BLaER1 treated with 17β-estradiol and CSF1 and Interleukin-3, amounts not matched to agents 10 nM and 100 nM (cell line): ENCODE measurements at regions not wholly inside any gene's neighbourhood (a gene's known extent, or its start where the extent isn't known, plus 50 kb on each side); places are given as distances from the start of the nearest gene placed in this dataset.

Source experiments
- H3K27ac ChIP-seq, 11 experiments: shearing (Covaris generic); formaldehyde crosslinking; 2 replicates each; pipeline ENCODE4 v1.8.1; 2022
- H3K27me3 ChIP-seq, 11 experiments: shearing (Covaris generic); formaldehyde crosslinking; 2 replicates each; pipeline ENCODE4 v1.8.1; 2022
- H3K36me3 ChIP-seq, 11 experiments: shearing (Covaris generic); formaldehyde crosslinking; 2 replicates each; pipeline ENCODE4 v1.8.1; 2022
- H3K4me1 ChIP-seq, 10 experiments: shearing (Covaris generic); formaldehyde crosslinking; 2 replicates each; pipeline ENCODE4 v1.8.1; 2022
- H3K4me2 ChIP-seq, 11 experiments: shearing (Covaris generic); formaldehyde crosslinking; 2 replicates each; pipeline ENCODE4 v1.8.1; 2022
- H3K4me3 ChIP-seq, 10 experiments: shearing (Covaris generic); formaldehyde crosslinking; 2 replicates each; pipeline ENCODE4 v1.8.1; 2022
- H3K9ac ChIP-seq, 11 experiments: shearing (Covaris generic); formaldehyde crosslinking; 2 replicates each; pipeline ENCODE4 v1.8.1; 2022
- H3K9me3 ChIP-seq, 11 experiments: shearing (Covaris generic); formaldehyde crosslinking; replicated peaks in 1 of 11; 2 replicates each; pipeline ENCODE4 v1.8.1; 2022
- H4K20me1 ChIP-seq, 11 experiments: shearing (Covaris generic); formaldehyde crosslinking; 2 replicates each; pipeline ENCODE4 v1.8.1; 2022
- Cebpa-rat ChIP-seq, 11 experiments: shearing (Covaris generic); IDR thresholded peaks; 2 replicates each; pipeline ENCODE4 v1.8.1; 2022

GRCh38 chr20:11200423-11200822 lies 526.6 kb upstream of the JAG1 start:
- Histone ChIP-seq H3K4me2 (no peak overlapping the region), H3K36me3 (no peaks in the 10 kb centered on the region), H4K20me1 (no peaks in the 10 kb centered on the region), H3K27ac (no peak overlapping the region), H3K9ac (no peak overlapping the region), H3K9me3 (no peaks in the 10 kb centered on the region), H3K4me3 (no peak overlapping the region), H3K27me3 (no peaks in the 10 kb centered on the region), H3K4me1 (peaks cover 0 to 16% (median 0%) of the 10 kb centered on the region in 10 experiments; a peak in 5 of 20 replicates)
- no peak for TF ChIP-seq Cebpa-rat (IDR thresholded peaks at IDR 0.05)

- Histone ChIP-seq H3K4me2 (no peak overlapping the region), H3K27ac (no peak overlapping the region), H3K9ac (no peak overlapping the region), H4K20me1 (no peaks in the 10 kb centered on the region), H3K27me3 (no peaks in the 10 kb centered on the region), H3K36me3 (no peaks in the 10 kb centered on the region), H3K4me3 (no peak overlapping the region), H3K4me1 (no peaks in the 10 kb centered on the region), H3K9me3 (no peaks in the 10 kb centered on the region)
- TF ChIP-seq Cebpa-rat (IDR thresholded peaks at IDR 0.05), result no peak
Measured at GRCh38 chr20:11204926-11205768, 531.3 kb upstream of the JAG1 start.

GRCh38 chr20:11205769-11206362 lies 532.1 kb upstream of the JAG1 start:
- no peak overlapping the region for H3K27ac ChIP-seq
- no peaks in the 10 kb centered on the region for H3K4me1 ChIP-seq
- no peak overlapping the region for H3K4me3 ChIP-seq
- no peaks in the 10 kb centered on the region for H3K27me3 ChIP-seq
- H3K36me3 ChIP-seq, result no peaks in the 10 kb centered on the region
- no peak overlapping the region for H3K9ac ChIP-seq
- no peaks in the 10 kb centered on the region for H4K20me1 ChIP-seq
- no peaks in the 10 kb centered on the region for H3K9me3 ChIP-seq
- H3K4me2 ChIP-seq, result no peak overlapping the region
- no peak for TF ChIP-seq Cebpa-rat (IDR thresholded peaks at IDR 0.05)

GRCh38 chr20:11207749-11208502 lies 534.1 kb upstream of the JAG1 start:
- Histone ChIP-seq H3K4me3 (no peak overlapping the region), H3K4me2 (no peak overlapping the region)
- TF ChIP-seq Cebpa-rat (IDR thresholded peaks at IDR 0.05), result no peak

GRCh38 chr20:11210611-11211010 lies 536.8 kb upstream of the JAG1 start:
- Histone ChIP-seq H3K9ac (no peak overlapping the region), H3K4me3 (no peak overlapping the region), H3K36me3 (no peaks in the 10 kb centered on the region), H3K9me3 (no peaks in the 10 kb centered on the region), H3K4me2 (no peak overlapping the region), H3K27ac (no peak overlapping the region), H3K27me3 (no peaks in the 10 kb centered on the region), H4K20me1 (no peaks in the 10 kb centered on the region), H3K4me1 (no peaks in the 10 kb centered on the region)
- no peak for TF ChIP-seq Cebpa-rat (IDR thresholded peaks at IDR 0.05)

More at GRCh38 chr20:11207749-11208502, 534.1 kb upstream of the JAG1 start:
- Histone ChIP-seq H3K27ac (no peak overlapping the region), H3K36me3 (no peaks in the 10 kb centered on the region), H4K20me1 (no peaks in the 10 kb centered on the region), H3K27me3 (no peaks in the 10 kb centered on the region), H3K9me3 (no peaks in the 10 kb centered on the region), H3K9ac (no peak overlapping the region), H3K4me1 (no peaks in the 10 kb centered on the region)

GRCh38 chr20:11212272-11212671 lies 538.5 kb upstream of the JAG1 start:
- Histone ChIP-seq H3K27ac (no peak overlapping the region), H3K9me3 (no peaks in the 10 kb centered on the region), H3K4me3 (no peak overlapping the region), H4K20me1 (no peaks in the 10 kb centered on the region), H3K27me3 (no peaks in the 10 kb centered on the region), H3K36me3 (no peaks in the 10 kb centered on the region), H3K9ac (no peak overlapping the region), H3K4me1 (peaks cover 0 to 1% (median under 1%) of the 10 kb centered on the region in 10 experiments; a peak in 2 of 20 replicates), H3K4me2 (no peak overlapping the region)
- TF ChIP-seq Cebpa-rat (IDR thresholded peaks at IDR 0.05), result no peak

GRCh38 chr20:11212902-11213301 lies 539.1 kb upstream of the JAG1 start:
- no peak overlapping the region for H3K27ac ChIP-seq
- H3K27me3 ChIP-seq, result no peaks in the 10 kb centered on the region
- H3K4me1 ChIP-seq, result peaks cover 0 to 8% (median 5%) of the 10 kb centered on the region in 10 experiments; a peak in 5 of 20 replicates
- no peak for TF ChIP-seq Cebpa-rat (IDR thresholded peaks at IDR 0.05)
- H3K4me2 ChIP-seq, result no peak overlapping the region
- no peak overlapping the region for H3K4me3 ChIP-seq
- H3K9me3 ChIP-seq, result no peaks in the 10 kb centered on the region
- no peak overlapping the region for H3K9ac ChIP-seq
- no peaks in the 10 kb centered on the region for H4K20me1 ChIP-seq
- H3K36me3 ChIP-seq, result no peaks in the 10 kb centered on the region

- no peaks in the 10 kb centered on the region for H3K36me3 ChIP-seq
- no peak for TF ChIP-seq Cebpa-rat (IDR thresholded peaks at IDR 0.05)
- no peak overlapping the region for H3K27ac ChIP-seq
- no peak overlapping the region for H3K9ac ChIP-seq
- H4K20me1 ChIP-seq, result no peaks in the 10 kb centered on the region
- H3K4me2 ChIP-seq, result no peak overlapping the region
- H3K9me3 ChIP-seq, result no peaks in the 10 kb centered on the region
- H3K4me3 ChIP-seq, result no peak overlapping the region
- no peaks in the 10 kb centered on the region for H3K27me3 ChIP-seq
- peaks cover 4 to 12% (median 7%) of the 10 kb centered on the region in 10 experiments; a peak in 13 of 20 replicates for H3K4me1 ChIP-seq
Measured at GRCh38 chr20:11214256-11214840, 540.5 kb upstream of the JAG1 start.
